SH-SY5Y (cell line): ENCODE measurements at regions not wholly inside any gene's neighbourhood (a gene's known extent, or its start where the extent isn't known, plus 50 kb on each side); places are given as distances from the start of the nearest gene placed in this dataset.

Experiments
- GATA2 ChIP-seq: IDR thresholded peaks from 2 replicates; pipeline ENCODE4 v1.6.1; 2011; ENCODE audit warnings: mild to moderate bottlenecking, low read depth, low read length
- GATA3 ChIP-seq: IDR thresholded peaks from 2 replicates; pipeline ENCODE4 v1.6.1; 2011; ENCODE audit warnings: low read depth, mild to moderate bottlenecking, low read length, moderate library complexity

GRCh38 chr6:109291902-109292301 is 90.4 kb downstream of the CD164 start:
- no peak for TF ChIP-seq GATA2
- TF ChIP-seq GATA3 = no peak
